ENCODE measurements at regions not wholly inside any gene's neighbourhood (a gene's known extent, or its start where the extent isn't known, plus 50 kb on each side); places are given as distances from the start of the nearest gene placed in this dataset.

DNA sequence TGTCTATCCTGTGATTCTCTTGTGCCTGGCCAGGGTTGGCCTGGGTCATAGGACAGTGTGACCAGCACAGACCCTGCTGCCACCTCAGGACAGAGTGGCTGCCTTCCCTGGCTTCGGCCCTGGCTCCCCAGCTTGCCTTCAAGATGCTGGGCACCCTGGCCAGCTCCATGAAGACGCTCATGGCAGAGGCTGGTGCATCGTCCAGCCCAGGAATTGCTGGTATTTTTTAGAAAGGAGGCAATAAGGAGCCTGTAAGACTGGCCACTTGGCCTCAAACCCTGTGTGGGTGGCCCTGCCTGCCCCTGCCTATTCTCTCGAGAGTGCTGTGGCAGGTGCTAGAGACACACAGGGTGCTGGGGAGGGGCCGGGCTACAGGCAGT is 70.4 kb upstream of the ACTRT2 start:
- TF ChIP-seq, protein P1, sequence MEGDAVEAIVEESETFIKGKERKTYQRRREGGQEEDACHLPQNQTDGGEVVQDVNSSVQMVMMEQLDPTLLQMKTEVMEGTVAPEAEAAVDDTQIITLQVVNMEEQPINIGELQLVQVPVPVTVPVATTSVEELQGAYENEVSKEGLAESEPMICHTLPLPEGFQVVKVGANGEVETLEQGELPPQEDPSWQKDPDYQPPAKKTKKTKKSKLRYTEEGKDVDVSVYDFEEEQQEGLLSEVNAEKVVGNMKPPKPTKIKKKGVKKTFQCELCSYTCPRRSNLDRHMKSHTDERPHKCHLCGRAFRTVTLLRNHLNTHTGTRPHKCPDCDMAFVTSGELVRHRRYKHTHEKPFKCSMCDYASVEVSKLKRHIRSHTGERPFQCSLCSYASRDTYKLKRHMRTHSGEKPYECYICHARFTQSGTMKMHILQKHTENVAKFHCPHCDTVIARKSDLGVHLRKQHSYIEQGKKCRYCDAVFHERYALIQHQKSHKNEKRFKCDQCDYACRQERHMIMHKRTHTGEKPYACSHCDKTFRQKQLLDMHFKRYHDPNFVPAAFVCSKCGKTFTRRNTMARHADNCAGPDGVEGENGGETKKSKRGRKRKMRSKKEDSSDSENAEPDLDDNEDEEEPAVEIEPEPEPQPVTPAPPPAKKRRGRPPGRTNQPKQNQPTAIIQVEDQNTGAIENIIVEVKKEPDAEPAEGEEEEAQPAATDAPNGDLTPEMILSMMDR (IDR thresholded peaks at IDR 0.05): no peak
- DNase-seq (ENCODE audit: low spot score) (no peak), ATAC-seq (ENCODE audit: low FRiP score) (no peak)

DNA sequence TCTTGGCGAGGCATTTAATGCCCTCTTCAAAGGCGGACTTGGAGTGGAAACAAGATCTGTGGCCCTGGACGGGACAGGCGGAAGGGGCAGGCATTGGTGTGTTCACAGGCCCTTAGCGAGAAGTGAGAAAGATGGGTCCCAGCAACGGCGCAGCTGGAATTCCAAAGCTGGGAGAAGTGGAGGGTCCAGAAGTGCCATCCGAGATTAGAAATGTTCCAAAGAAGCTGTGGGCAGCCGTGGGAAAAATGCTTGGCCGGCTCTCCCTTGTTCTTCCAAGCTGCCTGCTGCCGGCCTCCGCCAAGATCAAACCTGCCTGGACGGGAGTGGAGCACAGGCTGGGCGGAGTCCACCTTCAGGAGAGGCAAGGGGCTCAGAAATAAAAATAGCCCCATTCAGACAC is 69.4 kb upstream of the ACTRT2 start:
- DNase-seq (ENCODE audit: low spot score): no peak
- TF ChIP-seq, protein P1 (IDR thresholded peaks at IDR 0.05): no peak
- no peak for ATAC-seq (ENCODE audit: low FRiP score)

DNA sequence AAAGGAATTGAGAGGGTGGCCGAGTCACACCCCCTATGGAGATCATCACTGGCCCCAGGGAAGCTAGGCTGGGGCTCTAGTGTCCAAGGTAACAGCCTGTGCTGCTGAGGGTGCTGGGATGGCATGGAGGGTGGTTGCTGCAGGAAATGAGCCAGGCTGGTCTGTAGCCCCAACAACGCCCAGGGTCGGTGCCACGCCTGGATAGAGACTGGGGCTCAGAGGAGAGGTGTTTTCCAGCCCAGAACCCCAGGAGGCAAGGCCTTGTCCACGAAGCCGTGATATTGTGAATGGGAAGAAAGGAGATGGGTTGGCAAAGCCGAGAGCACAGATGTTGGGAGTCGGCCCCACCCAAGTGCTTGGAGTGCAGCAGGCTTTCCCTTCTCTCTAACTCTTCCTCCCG is 68.9 kb upstream of the ACTRT2 start:
- ATAC-seq (ENCODE audit: low FRiP score) (no peak), DNase-seq (ENCODE audit: low spot score) (no peak)
- TF ChIP-seq, protein P1 (IDR thresholded peaks at IDR 0.05): no peak

DNA sequence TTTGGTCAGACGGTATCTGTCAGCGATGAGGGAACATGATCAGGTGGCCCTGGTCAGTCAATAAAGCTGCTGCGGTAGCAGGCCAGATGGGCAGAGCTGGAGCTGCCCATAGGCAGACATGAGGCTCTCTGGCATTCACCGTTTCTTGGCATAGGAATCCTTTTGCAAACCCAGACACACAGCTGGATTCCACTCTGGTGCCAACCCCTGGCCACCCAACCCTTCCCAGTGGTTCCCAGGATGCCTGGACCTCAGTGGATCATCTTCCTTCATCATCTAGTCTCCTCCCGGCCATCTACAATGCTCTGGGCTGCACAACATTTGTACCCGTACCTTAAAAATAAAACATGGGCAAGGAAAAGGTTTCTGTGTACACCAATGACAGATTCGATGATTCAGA is 68.3 kb upstream of the ACTRT2 start:
- ATAC-seq (ENCODE audit: low FRiP score) (no peak), DNase-seq (ENCODE audit: low spot score) (no peak)
- TF ChIP-seq, protein P1 (IDR thresholded peaks at IDR 0.05): no peak

DNA sequence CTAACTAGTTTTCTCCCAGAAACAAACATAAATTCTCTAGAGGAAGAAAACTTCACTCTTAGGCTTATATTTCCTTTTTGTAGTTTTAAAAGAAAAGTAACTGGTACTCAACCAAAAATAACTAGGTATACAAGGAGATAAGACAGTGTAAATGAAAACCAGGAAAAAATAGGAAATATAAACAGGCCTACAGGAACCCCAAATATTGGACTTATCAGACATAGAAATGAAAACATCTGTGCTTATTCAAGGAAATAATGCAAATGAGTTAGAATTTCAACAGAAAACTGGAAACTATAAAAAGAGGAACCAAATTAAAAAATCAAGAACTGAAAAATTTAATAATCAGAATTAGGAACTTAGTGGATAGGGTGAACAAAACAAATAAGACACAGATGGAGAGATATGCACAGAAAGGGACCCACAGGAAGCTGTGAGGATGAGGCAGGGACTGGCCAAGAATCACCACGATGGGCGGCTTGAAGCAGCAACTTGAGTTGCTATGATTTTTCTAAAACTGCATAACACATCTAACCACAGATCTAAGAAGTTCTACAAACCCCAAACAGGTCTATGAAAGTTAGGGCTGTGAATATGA is 67.5 kb upstream of the ACTRT2 start:
- ATAC-seq (ENCODE audit: low FRiP score): no peak
- DNase-seq (ENCODE audit: low spot score): no peak
- TF ChIP-seq, protein P1 (IDR thresholded peaks at IDR 0.05): no peak

DNA sequence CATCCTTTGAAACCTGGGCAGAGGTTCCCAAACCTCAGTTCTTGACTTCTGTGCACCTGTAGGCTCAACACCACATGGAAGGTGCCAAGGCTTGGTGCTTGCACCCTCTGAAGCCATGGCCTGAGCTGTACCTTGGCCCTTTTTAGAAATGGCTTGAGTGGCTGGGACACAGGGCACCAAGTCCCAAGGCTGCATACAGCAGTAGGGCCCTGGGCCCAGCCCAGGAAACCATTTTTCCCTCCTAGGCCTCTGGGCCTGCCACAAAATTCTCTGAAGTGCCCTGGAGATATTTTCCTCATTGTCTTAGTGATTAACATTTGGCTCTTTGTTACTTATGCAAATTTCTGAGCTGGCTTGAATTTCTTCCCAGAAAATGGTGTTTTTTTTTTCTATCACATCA is 65.6 kb upstream of the ACTRT2 start:
- ATAC-seq (ENCODE audit: low FRiP score) (no peak), DNase-seq (ENCODE audit: low spot score) (no peak)
- TF ChIP-seq, protein P1 (IDR thresholded peaks at IDR 0.05): no peak

DNA sequence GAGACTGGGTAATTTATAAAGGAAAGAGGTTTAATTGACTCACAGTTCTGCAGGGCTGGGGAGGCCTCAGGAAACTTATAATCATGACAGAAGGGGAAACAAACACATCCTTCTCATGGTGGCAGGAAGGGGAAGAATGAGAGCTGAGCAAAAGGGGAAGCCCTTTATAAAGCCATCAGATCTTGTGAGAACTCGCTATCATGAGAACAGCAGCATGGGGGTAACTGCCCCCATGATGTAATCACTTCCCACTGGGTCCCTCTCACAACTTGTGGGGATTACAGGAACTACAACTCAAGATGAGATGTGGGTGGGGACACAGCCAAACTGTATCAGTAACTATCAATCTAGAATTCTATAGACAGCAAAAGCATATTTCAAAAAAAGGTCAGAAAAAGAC is 64.7 kb upstream of the ACTRT2 start:
- DNase-seq (ENCODE audit: low spot score): no peak
- no peak for ATAC-seq (ENCODE audit: low FRiP score)
- TF ChIP-seq, protein P1 (IDR thresholded peaks at IDR 0.05): no peak
